CD4-positive, alpha-beta memory T cell (primary cell): ENCODE measurements at regions not wholly inside any gene's neighbourhood (a gene's known extent, or its start where the extent isn't known, plus 50 kb on each side); places are given as distances from the start of the nearest gene placed in this dataset.

Experiments used
- CTCF ChIA-PET: fragments of 350-600 bp; sonication (Branson Sonifier 250); formaldehyde crosslinking; loops from one replicate; lab custom pipeline; 2021; ENCODE audit warnings: inconsistent platforms; ENCODE audit not compliant: partially characterized antibody; lab: Charles Lee
- POLR2A ChIA-PET: fragments of 350-600 bp; sonication (Branson Sonifier 250); formaldehyde crosslinking; loops from one replicate; lab custom pipeline; 2021; ENCODE audit not compliant: partially characterized antibody; lab: Charles Lee
- DNase-seq, 5 donors: peaks; one replicate each; pipeline versions ENCODE4 v3.0.0 to v3.0.0-alpha.2; 2020 to 2022; ENCODE audit warnings: mixed read lengths in 1 of 5
- H3K27ac ChIP-seq: one replicate; pipeline ENCODE4 v1.7.0; 2013; ENCODE audit warnings: low read depth, low read length
- H3K27me3 ChIP-seq: 2 replicates; pipeline ENCODE4 v1.7.0; 2013; ENCODE audit warnings: mild to moderate bottlenecking, low read length, moderate library complexity; ENCODE audit not compliant: insufficient read depth
- H3K36me3 ChIP-seq: 2 replicates; pipeline ENCODE4 v1.7.0; 2013; ENCODE audit warnings: mild to moderate bottlenecking, low read length, moderate library complexity; ENCODE audit not compliant: insufficient read depth
- H3K4me1 ChIP-seq: 2 replicates; pipeline ENCODE4 v1.7.0; 2013; ENCODE audit warnings: mild to moderate bottlenecking, low read length, moderate library complexity; ENCODE audit not compliant: insufficient read depth
- H3K4me3 ChIP-seq, 2 donors: one replicate each; pipeline ENCODE4 v1.7.0; 2013; ENCODE audit warnings: low read length in 2 of 2, mild to moderate bottlenecking in 1 of 2
- H3K9me3 ChIP-seq, 2 donors: one replicate each; pipeline ENCODE4 v1.7.0; 2013; ENCODE audit warnings: low read length in 2 of 2, control low read depth in 1 of 2; ENCODE audit not compliant: control insufficient read depth in 1 of 2
- H3K27ac Mint-ChIP-seq, 7 donors: one replicate each; pipeline ENCODE4 v1.8.0; 2020 to 2021; ENCODE audit warnings: mixed read lengths in 7 of 7, mild to moderate bottlenecking in 6 of 7, inconsistent platforms in 3 of 7, moderate library complexity in 3 of 7
- H3K27me3 Mint-ChIP-seq, 2 donors: one replicate each; pipeline ENCODE4 v1.8.0; 2020 to 2021; ENCODE audit warnings: mixed read lengths in 2 of 2
- H3K36me3 Mint-ChIP-seq, 2 donors: one replicate each; pipeline ENCODE4 v1.8.0; 2020 to 2021; ENCODE audit warnings: mixed read lengths in 2 of 2, inconsistent platforms in 1 of 2, mild to moderate bottlenecking in 1 of 2
- H3K4me1 Mint-ChIP-seq, 4 donors: one replicate each; pipeline ENCODE4 v1.8.0; 2020 to 2021; ENCODE audit warnings: mixed read lengths in 4 of 4, mild to moderate bottlenecking in 1 of 4
- H3K4me3 Mint-ChIP-seq, 8 donors: one replicate each; pipeline ENCODE4 v1.8.0; 2020 to 2021; ENCODE audit warnings: mixed read lengths in 8 of 8, mild to moderate bottlenecking in 7 of 8, moderate library complexity in 6 of 8, inconsistent platforms in 3 of 8
- H3K9me3 Mint-ChIP-seq, 8 donors: one replicate each; pipeline ENCODE4 v1.8.0; 2020 to 2021; ENCODE audit warnings: mixed read lengths in 8 of 8, mild to moderate bottlenecking in 5 of 8, inconsistent platforms in 3 of 8, moderate library complexity in 1 of 8
- intact Hi-C: fragments of 100-400 bp; cut with micrococcal nuclease; formaldehyde crosslinking; loops from one replicate; pipeline ENCODE4 v1.15.1; 2023

- no peaks in the 10 kb centered on the region for H3K36me3 ChIP-seq
- H3K4me1 ChIP-seq: no peaks in the 10 kb centered on the region
- no peaks in the 10 kb centered on the region for H3K27me3 ChIP-seq
- H3K4me3 ChIP-seq: no peak overlapping the region
- no peaks in the 10 kb centered on the region for H3K9me3 ChIP-seq
- POLR2A ChIA-PET: no interaction called here
- intact Hi-C loops: no loop called here
- H3K27me3 Mint-ChIP-seq: peaks cover 0 to 1% of the 10 kb centered on the region in 2 donors
- no peaks in the 10 kb centered on the region for H3K36me3 Mint-ChIP-seq
- H3K27ac Mint-ChIP-seq: no peak overlapping the region
- H3K4me3 Mint-ChIP-seq: no peak overlapping the region
- H3K4me1 Mint-ChIP-seq: no peaks in the 10 kb centered on the region
- H3K27ac ChIP-seq: no peak overlapping the region
- CTCF ChIA-PET: no interaction called here
- H3K9me3 Mint-ChIP-seq: peaks cover 0 to 6% (median 4%) of the 10 kb centered on the region in 8 donors
- no peak for DNase-seq
Observed at GRCh38 chr10:125548878-125549277, 134.1 kb downstream of the TEX36 start.

- Mint-ChIP-seq H3K27ac (no peak overlapping the region), H3K4me3 (no peak overlapping the region), H3K9me3 (peaks cover 0 to 5% (median 3%) of the 10 kb centered on the region in 8 donors), H3K4me1 (no peaks in the 10 kb centered on the region), H3K27me3 (peaks cover 0 to 1% of the 10 kb centered on the region in 2 donors), H3K36me3 (no peaks in the 10 kb centered on the region)
- no peak overlapping the region for H3K27ac ChIP-seq
- ChIA-PET CTCF (no interaction called here), POLR2A (no interaction called here)
- no peaks in the 10 kb centered on the region for H3K27me3 ChIP-seq
- H3K9me3 ChIP-seq: no peaks in the 10 kb centered on the region
- intact Hi-C loops: no loop called here
- no peak for DNase-seq
- no peak overlapping the region for H3K4me3 ChIP-seq
- H3K4me1 ChIP-seq: no peaks in the 10 kb centered on the region
- no peaks in the 10 kb centered on the region for H3K36me3 ChIP-seq
Observed at GRCh38 chr10:125548356-125548755, 134.6 kb downstream of the TEX36 start.

GRCh38 chr10:125547010-125547650, 135.8 kb downstream of the TEX36 start:
- Mint-ChIP-seq H3K27me3 (peaks cover 0 to 1% of the 10 kb centered on the region in 2 donors), H3K9me3 (peaks cover 0 to 4% (median 0%) of the 10 kb centered on the region in 8 donors), H3K27ac (no peak overlapping the region), H3K4me3 (no peak overlapping the region), H3K36me3 (no peaks in the 10 kb centered on the region), H3K4me1 (no peaks in the 10 kb centered on the region)
- intact Hi-C loops: no loop called here
- H3K27ac ChIP-seq: no peak overlapping the region
- CTCF ChIA-PET: no interaction called here
- no peaks in the 10 kb centered on the region for H3K9me3 ChIP-seq
- H3K4me1 ChIP-seq: no peaks in the 10 kb centered on the region
- H3K36me3 ChIP-seq: no peaks in the 10 kb centered on the region
- no peak overlapping the region for H3K4me3 ChIP-seq
- H3K27me3 ChIP-seq: no peaks in the 10 kb centered on the region
- no peak for DNase-seq
- POLR2A ChIA-PET: no interaction called here

- no peak for DNase-seq
- CTCF ChIA-PET: no interaction called here
- H3K4me1 Mint-ChIP-seq: no peaks in the 10 kb centered on the region
Observed at GRCh38 chr10:125543796-125544195, 139.2 kb downstream of the TEX36 start.

GRCh38 chr10:125538947-125539731, 143.8 kb downstream of the TEX36 start:
- CTCF ChIA-PET: no interaction called here
- H3K27me3 ChIP-seq: no peaks in the 10 kb centered on the region

More at GRCh38 chr10:125543796-125544195, 139.2 kb downstream of the TEX36 start:
- Mint-ChIP-seq H3K9me3 (peaks cover 0 to 4% (median 0%) of the 10 kb centered on the region in 8 donors), H3K36me3 (no peaks in the 10 kb centered on the region), H3K4me3 (no peak overlapping the region), H3K27ac (no peak overlapping the region), H3K27me3 (peaks cover 0 to 2% of the 10 kb centered on the region in 2 donors)
- no peaks in the 10 kb centered on the region for H3K36me3 ChIP-seq
- intact Hi-C loops: no loop called here
- H3K9me3 ChIP-seq: no peaks in the 10 kb centered on the region
- H3K4me3 ChIP-seq: no peak overlapping the region
- no peak overlapping the region for H3K27ac ChIP-seq
- H3K27me3 ChIP-seq: no peaks in the 10 kb centered on the region
- no peaks in the 10 kb centered on the region for H3K4me1 ChIP-seq
- POLR2A ChIA-PET: no interaction called here

GRCh38 chr10:125536236-125536635, 146.7 kb downstream of the TEX36 start:
- Histone ChIP-seq H3K4me1 (no peaks in the 10 kb centered on the region), H3K9me3 (no peaks in the 10 kb centered on the region), H3K4me3 (no peak overlapping the region), H3K36me3 (no peaks in the 10 kb centered on the region), H3K27me3 (no peaks in the 10 kb centered on the region), H3K27ac (no peak overlapping the region)
- no peak for DNase-seq
- H3K27ac Mint-ChIP-seq: no peak overlapping the region
- POLR2A ChIA-PET: no interaction called here
- H3K9me3 Mint-ChIP-seq: peaks cover 0 to 3% (median 0%) of the 10 kb centered on the region in 8 donors
- H3K4me1 Mint-ChIP-seq: no peaks in the 10 kb centered on the region
- intact Hi-C loops: no loop called here
- CTCF ChIA-PET: no interaction called here
- peaks cover 0 to 2% of the 10 kb centered on the region in 2 donors for H3K27me3 Mint-ChIP-seq
- no peaks in the 10 kb centered on the region for H3K36me3 Mint-ChIP-seq
- no peak overlapping the region for H3K4me3 Mint-ChIP-seq

More at GRCh38 chr10:125538947-125539731, 143.8 kb downstream of the TEX36 start:
- intact Hi-C loops: no loop called here
- no peaks in the 10 kb centered on the region for H3K4me1 ChIP-seq
- H3K27ac ChIP-seq: no peak overlapping the region
- H3K9me3 ChIP-seq: no peaks in the 10 kb centered on the region
- Mint-ChIP-seq H3K27me3 (peaks cover 0 to 2% of the 10 kb centered on the region in 2 donors), H3K36me3 (no peaks in the 10 kb centered on the region), H3K4me3 (no peak overlapping the region), H3K27ac (no peak overlapping the region), H3K4me1 (no peaks in the 10 kb centered on the region), H3K9me3 (peaks cover 0 to 4% (median 0%) of the 10 kb centered on the region in 8 donors)
- no peak for DNase-seq
- no peaks in the 10 kb centered on the region for H3K36me3 ChIP-seq
- POLR2A ChIA-PET: no interaction called here
- H3K4me3 ChIP-seq: no peak overlapping the region

DNA sequence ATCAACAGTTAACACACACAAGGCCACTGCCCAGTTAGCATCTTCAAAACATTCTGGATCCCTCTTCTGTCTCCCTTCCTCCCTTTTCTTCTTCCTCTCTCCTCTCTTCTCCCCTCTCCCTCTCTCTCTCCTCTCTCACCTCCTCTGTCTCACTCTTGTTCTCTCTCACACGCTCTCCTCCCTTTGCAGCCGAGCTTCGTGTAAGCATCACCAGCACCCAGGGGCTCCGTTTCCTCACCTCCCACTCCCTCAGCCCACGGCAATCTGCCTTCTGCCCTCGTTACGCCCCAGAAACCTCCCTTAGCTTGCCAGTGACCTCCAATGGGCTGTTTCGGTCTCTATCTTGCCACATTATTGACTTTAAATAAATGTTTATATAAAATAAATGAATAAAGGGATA, 147.4 kb downstream of the TEX36 start:
- Mint-ChIP-seq H3K27me3 (peaks cover 0 to 2% of the 10 kb centered on the region in 2 donors), H3K4me3 (no peak overlapping the region), H3K27ac (no peak overlapping the region), H3K9me3 (peaks cover 0 to 3% (median 0%) of the 10 kb centered on the region in 8 donors), H3K36me3 (no peaks in the 10 kb centered on the region), H3K4me1 (no peaks in the 10 kb centered on the region)
- intact Hi-C loops: no loop called here
- Histone ChIP-seq H3K4me1 (no peaks in the 10 kb centered on the region), H3K27ac (no peak overlapping the region), H3K36me3 (no peaks in the 10 kb centered on the region), H3K4me3 (no peak overlapping the region), H3K27me3 (no peaks in the 10 kb centered on the region), H3K9me3 (no peaks in the 10 kb centered on the region)
- no peak for DNase-seq
- ChIA-PET CTCF (no interaction called here), POLR2A (no interaction called here)
